ENCODE measurements at regions not wholly inside any gene's neighbourhood (a gene's known extent, or its start where the extent isn't known, plus 50 kb on each side); places are given as distances from the start of the nearest gene placed in this dataset.

GRCh38 chr11:15707971-15708370 lies 593.2 kb downstream of the INSC start:
- H3K79me2 ChIP-seq (ENCODE audit: low read length): no peaks in the 10 kb centered on the region
- H3K9ac ChIP-seq (ENCODE audit: low read length): no peak overlapping the region
- no peaks in the 10 kb centered on the region for H3K27me3 ChIP-seq (ENCODE audit: low read depth, low read length)
- no peak overlapping the region for H2AFZ ChIP-seq (ENCODE audit: low read depth, low read length)
- no peaks in the 10 kb centered on the region for H3K4me1 ChIP-seq (ENCODE audit: low read length)
- no peak overlapping the region for H3K4me3 ChIP-seq (ENCODE audit: low read length)
- no peaks in the 10 kb centered on the region for H3K9me3 ChIP-seq (ENCODE audit: insufficient read depth, low read length)
- no peaks in the 10 kb centered on the region for H4K20me1 ChIP-seq (ENCODE audit: insufficient read depth, low read length)
- TF ChIP-seq EZH2phosphoT487 (IDR thresholded peaks at IDR 0.05; ENCODE audit: low read depth) (no peak), CTCF (IDR thresholded peaks at IDR 0.05; ENCODE audit: low read depth, low read length) (no peak)
- H3K27ac ChIP-seq (ENCODE audit: low read length): no peak overlapping the region
- H3K36me3 ChIP-seq (replicated peaks; ENCODE audit: low read depth, low read length): no peaks in the 10 kb centered on the region
- H3K4me2 ChIP-seq (ENCODE audit: low read length): no peak overlapping the region

GRCh38 chr11:15710580-15711275 lies 596.0 kb downstream of the INSC start:
- Histone ChIP-seq H4K20me1 (ENCODE audit: insufficient read depth, low read length) (no peaks in the 10 kb centered on the region), H3K4me1 (ENCODE audit: low read length) (no peaks in the 10 kb centered on the region), H3K27ac (ENCODE audit: low read length) (no peak overlapping the region), H2AFZ (ENCODE audit: low read depth, low read length) (no peak overlapping the region), H3K79me2 (ENCODE audit: low read length) (no peaks in the 10 kb centered on the region), H3K4me3 (ENCODE audit: low read length) (no peak overlapping the region), H3K27me3 (ENCODE audit: low read depth, low read length) (no peaks in the 10 kb centered on the region), H3K4me2 (ENCODE audit: low read length) (no peak overlapping the region), H3K9me3 (ENCODE audit: insufficient read depth, low read length) (no peaks in the 10 kb centered on the region), H3K9ac (ENCODE audit: low read length) (no peak overlapping the region), H3K36me3 (replicated peaks; ENCODE audit: low read depth, low read length) (no peaks in the 10 kb centered on the region)
- TF ChIP-seq CTCF (IDR thresholded peaks at IDR 0.05; ENCODE audit: low read depth, low read length): no peak
- no peak for TF ChIP-seq EZH2phosphoT487 (IDR thresholded peaks at IDR 0.05; ENCODE audit: low read depth)

- Histone ChIP-seq H3K4me2 (ENCODE audit: low read length) (no peak overlapping the region), H3K9me3 (ENCODE audit: insufficient read depth, low read length) (no peaks in the 10 kb centered on the region), H3K36me3 (replicated peaks; ENCODE audit: low read depth, low read length) (no peaks in the 10 kb centered on the region), H2AFZ (ENCODE audit: low read depth, low read length) (no peak overlapping the region), H3K9ac (ENCODE audit: low read length) (no peak overlapping the region), H4K20me1 (ENCODE audit: insufficient read depth, low read length) (no peaks in the 10 kb centered on the region), H3K79me2 (ENCODE audit: low read length) (no peaks in the 10 kb centered on the region), H3K4me3 (ENCODE audit: low read length) (no peak overlapping the region), H3K27ac (ENCODE audit: low read length) (no peak overlapping the region), H3K27me3 (ENCODE audit: low read depth, low read length) (no peaks in the 10 kb centered on the region), H3K4me1 (ENCODE audit: low read length) (no peaks in the 10 kb centered on the region)
- no peak for TF ChIP-seq CTCF (IDR thresholded peaks at IDR 0.05; ENCODE audit: low read depth, low read length)
- no peak for TF ChIP-seq EZH2phosphoT487 (IDR thresholded peaks at IDR 0.05; ENCODE audit: low read depth)
Measured at GRCh38 chr11:15711311-15711710, 596.6 kb downstream of the INSC start.

GRCh38 chr11:15714641-15715399 lies 600.1 kb downstream of the INSC start:
- no peak for TF ChIP-seq CTCF (IDR thresholded peaks at IDR 0.05; ENCODE audit: low read depth, low read length)
- Histone ChIP-seq H3K4me2 (ENCODE audit: low read length) (no peak overlapping the region), H3K27me3 (ENCODE audit: low read depth, low read length) (peaks cover 12% of the 10 kb centered on the region), H4K20me1 (ENCODE audit: insufficient read depth, low read length) (no peaks in the 10 kb centered on the region), H3K4me1 (ENCODE audit: low read length) (no peaks in the 10 kb centered on the region), H3K9ac (ENCODE audit: low read length) (no peak overlapping the region), H3K27ac (ENCODE audit: low read length) (no peak overlapping the region), H3K9me3 (ENCODE audit: insufficient read depth, low read length) (no peaks in the 10 kb centered on the region), H3K36me3 (replicated peaks; ENCODE audit: low read depth, low read length) (no peaks in the 10 kb centered on the region), H2AFZ (ENCODE audit: low read depth, low read length) (no peak overlapping the region), H3K79me2 (ENCODE audit: low read length) (no peaks in the 10 kb centered on the region), H3K4me3 (ENCODE audit: low read length) (no peak overlapping the region)
